Activated T-helper 17 cell treated with anti-CD3 and anti-CD28 coated beads, Interleukin-2, amount 50 U/mL, for 72 hours (primary cell): ENCODE measurements at regions not wholly inside any gene's neighbourhood (a gene's known extent, or its start where the extent isn't known, plus 50 kb on each side); places are given as distances from the start of the nearest gene placed in this dataset.

Experiments
- ATAC-seq: fragments of 150-1000 bp; cut with Tn5 transposase; replicated peaks from 2 replicates; pipeline ENCODE4 v1.10.0; 2021; ENCODE audit warnings: mild to moderate bottlenecking, moderate library complexity
- H3K27ac Mint-ChIP-seq: one replicate; pipeline ENCODE4 v1.8.0; 2022; ENCODE audit warnings: mixed read lengths
- H3K27me3 Mint-ChIP-seq: one replicate; pipeline ENCODE4 v1.8.0; 2022; ENCODE audit warnings: mixed read lengths
- H3K36me3 Mint-ChIP-seq: one replicate; pipeline ENCODE4 v1.8.0; 2022; ENCODE audit warnings: low read depth, mild to moderate bottlenecking, mixed read lengths
- H3K4me1 Mint-ChIP-seq: one replicate; pipeline ENCODE4 v1.8.0; 2022; ENCODE audit warnings: mixed read lengths
- H3K4me3 Mint-ChIP-seq: one replicate; pipeline ENCODE4 v1.8.0; 2022; ENCODE audit warnings: mild to moderate bottlenecking, mixed read lengths
- H3K9me3 Mint-ChIP-seq: one replicate; pipeline ENCODE4 v1.8.0; 2022; ENCODE audit warnings: mixed read lengths

- no peak overlapping the region for H3K4me3 Mint-ChIP-seq
- H3K27me3 Mint-ChIP-seq = no peaks in the 10 kb centered on the region
- H3K36me3 Mint-ChIP-seq = no peaks in the 10 kb centered on the region
- no peak for ATAC-seq
- no peaks in the 10 kb centered on the region for H3K4me1 Mint-ChIP-seq
- H3K27ac Mint-ChIP-seq = no peak overlapping the region
- peaks cover 14% of the 10 kb centered on the region for H3K9me3 Mint-ChIP-seq
Observed at GRCh38 chr7:85447004-85447403, 260.1 kb upstream of the SEMA3D start.

DNA sequence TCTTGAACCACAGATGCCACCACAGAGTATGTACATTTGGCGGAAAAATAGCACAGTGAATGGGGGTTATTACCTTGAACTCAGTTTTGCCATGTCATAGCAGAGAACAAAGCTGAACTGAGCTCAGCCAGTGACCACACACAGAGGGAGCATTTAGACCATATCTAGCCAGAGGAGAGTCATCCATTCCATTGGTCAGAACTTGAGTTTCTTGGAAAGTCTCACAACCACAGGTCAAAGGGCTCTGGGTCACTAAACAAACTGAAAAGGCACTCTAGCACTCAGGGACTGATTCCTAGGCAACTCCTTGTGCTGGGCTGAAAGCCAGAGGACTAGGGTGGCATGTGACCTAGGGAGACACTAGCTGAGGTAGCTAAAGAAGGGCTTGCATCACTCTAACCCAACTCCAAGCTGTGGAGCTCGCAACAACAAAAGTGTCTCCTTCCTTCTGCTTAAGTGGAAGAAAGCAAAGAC lies 239.7 kb upstream of the SEMA3D start:
- no peaks in the 10 kb centered on the region for H3K4me1 Mint-ChIP-seq
- no peak overlapping the region for H3K27ac Mint-ChIP-seq
- H3K36me3 Mint-ChIP-seq = no peaks in the 10 kb centered on the region
- H3K4me3 Mint-ChIP-seq = no peak overlapping the region
- peaks cover 9% of the 10 kb centered on the region for H3K9me3 Mint-ChIP-seq
- no peak for ATAC-seq
- H3K27me3 Mint-ChIP-seq = no peaks in the 10 kb centered on the region

- H3K9me3 Mint-ChIP-seq = peaks cover 4% of the 10 kb centered on the region
- H3K4me1 Mint-ChIP-seq = no peaks in the 10 kb centered on the region
- no peaks in the 10 kb centered on the region for H3K27me3 Mint-ChIP-seq
- H3K27ac Mint-ChIP-seq = no peak overlapping the region
- no peak overlapping the region for H3K4me3 Mint-ChIP-seq
- ATAC-seq = no peak
- no peaks in the 10 kb centered on the region for H3K36me3 Mint-ChIP-seq
Observed at GRCh38 chr7:85424298-85424697, 237.4 kb upstream of the SEMA3D start.

DNA sequence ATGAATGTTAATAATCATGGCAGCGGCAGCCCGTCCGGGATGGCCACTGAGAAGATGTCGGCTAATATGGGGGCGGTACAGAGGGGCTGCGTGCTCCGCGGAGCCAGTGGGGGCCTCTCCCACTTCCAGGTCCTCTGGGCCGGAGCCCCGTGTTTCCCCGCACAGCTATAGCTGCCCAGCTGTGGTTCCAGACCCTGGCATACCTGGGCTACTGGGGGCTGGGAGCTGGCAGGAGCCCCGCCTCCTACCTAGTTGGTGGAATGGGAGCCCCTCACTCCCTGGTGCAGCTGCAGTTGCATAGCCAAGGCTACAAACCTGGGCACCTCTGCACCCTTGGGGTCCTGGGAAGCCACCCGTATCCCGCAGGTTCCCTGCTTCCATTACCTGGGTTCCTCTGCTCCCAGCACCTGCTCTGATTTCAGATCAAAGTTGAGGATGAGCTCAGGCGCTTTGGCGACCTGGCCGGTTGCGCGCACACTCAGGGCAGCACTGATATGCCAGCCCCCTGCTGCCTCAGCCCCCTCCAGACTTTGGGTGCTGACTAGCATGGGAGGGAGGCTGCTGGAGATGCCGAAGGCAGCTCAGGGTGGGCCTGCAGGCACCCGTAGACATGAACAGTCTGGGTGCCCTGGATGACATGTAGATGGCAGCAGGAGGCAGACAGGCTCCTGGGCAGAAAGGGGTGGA lies 236.5 kb upstream of the SEMA3D start:
- Mint-ChIP-seq H3K27me3 (no peaks in the 10 kb centered on the region), H3K27ac (no peak overlapping the region), H3K4me3 (no peak overlapping the region), H3K9me3 (peaks cover 4% of the 10 kb centered on the region), H3K36me3 (no peaks in the 10 kb centered on the region), H3K4me1 (no peaks in the 10 kb centered on the region)
- no peak for ATAC-seq

DNA sequence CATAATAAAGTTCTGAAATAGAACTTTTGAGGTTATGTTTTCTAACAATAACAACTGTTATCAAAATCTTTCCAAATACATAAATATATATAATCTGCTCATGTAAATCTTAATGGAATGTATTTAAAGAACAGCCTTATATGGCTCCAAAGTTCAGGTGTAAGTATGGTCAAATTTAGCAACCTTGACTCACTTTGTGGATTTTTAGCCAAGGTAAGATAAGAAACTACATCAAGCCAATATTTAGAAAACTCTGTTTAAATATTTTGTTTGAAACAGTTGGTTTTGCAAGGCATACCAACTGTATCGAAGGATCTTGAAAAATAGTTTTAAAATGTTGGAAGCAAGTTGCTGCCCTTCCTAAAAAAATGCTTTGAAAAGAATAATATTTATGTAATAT lies 228.9 kb upstream of the SEMA3D start:
- Mint-ChIP-seq H3K9me3 (peaks cover 4% of the 10 kb centered on the region), H3K4me1 (no peaks in the 10 kb centered on the region), H3K4me3 (no peak overlapping the region), H3K27me3 (no peaks in the 10 kb centered on the region), H3K36me3 (no peaks in the 10 kb centered on the region), H3K27ac (no peak overlapping the region)
- ATAC-seq = no peak

DNA sequence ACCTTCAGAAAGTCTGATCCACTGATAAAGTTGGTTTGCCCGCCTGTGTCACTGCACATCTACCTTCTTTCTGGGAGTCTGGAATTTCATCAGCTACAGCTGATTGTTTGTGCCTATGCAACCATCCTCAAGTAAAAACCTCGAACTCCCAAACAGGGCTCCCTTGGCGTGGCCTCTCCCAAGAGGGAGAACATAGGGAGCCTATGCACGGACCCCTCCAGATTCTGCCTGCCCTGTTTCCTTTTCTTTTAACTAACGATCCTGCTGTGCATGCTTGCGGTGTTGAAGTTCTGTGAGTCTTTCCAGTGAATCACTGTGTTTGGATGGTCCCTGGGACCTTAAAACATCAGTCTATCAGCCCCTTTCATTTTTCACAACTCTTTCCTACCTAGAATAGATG lies 226.9 kb upstream of the SEMA3D start:
- H3K27ac Mint-ChIP-seq = no peak overlapping the region

DNA sequence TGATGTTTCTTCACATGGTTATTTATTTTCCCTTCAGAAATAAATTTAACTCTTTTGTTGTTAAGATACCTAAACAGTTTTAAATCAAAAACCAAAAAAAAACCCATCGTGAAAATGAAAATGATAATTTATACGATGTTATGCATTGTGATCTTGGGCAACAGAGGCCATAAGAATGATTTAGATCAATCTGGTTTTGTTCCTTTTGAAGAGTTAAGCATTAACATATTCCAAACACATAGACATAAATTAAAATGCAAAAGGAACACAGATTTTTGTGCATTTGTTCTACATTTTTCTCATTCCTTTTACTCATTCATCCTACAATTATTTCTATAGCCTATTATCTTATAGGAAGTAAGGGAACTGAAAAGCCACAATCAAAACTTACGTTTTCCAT lies 226.1 kb upstream of the SEMA3D start:
- peaks cover 4% of the 10 kb centered on the region for H3K9me3 Mint-ChIP-seq
- H3K4me1 Mint-ChIP-seq = no peaks in the 10 kb centered on the region
- H3K27me3 Mint-ChIP-seq = no peaks in the 10 kb centered on the region
- no peak overlapping the region for H3K4me3 Mint-ChIP-seq
- no peak for ATAC-seq
- H3K36me3 Mint-ChIP-seq = no peaks in the 10 kb centered on the region
- no peak overlapping the region for H3K27ac Mint-ChIP-seq

More for the DNA sequence above, 226.9 kb upstream of the SEMA3D start:
- ATAC-seq = no peak
- no peaks in the 10 kb centered on the region for H3K36me3 Mint-ChIP-seq
- H3K9me3 Mint-ChIP-seq = peaks cover 4% of the 10 kb centered on the region
- no peak overlapping the region for H3K4me3 Mint-ChIP-seq
- H3K27me3 Mint-ChIP-seq = no peaks in the 10 kb centered on the region
- H3K4me1 Mint-ChIP-seq = no peaks in the 10 kb centered on the region

DNA sequence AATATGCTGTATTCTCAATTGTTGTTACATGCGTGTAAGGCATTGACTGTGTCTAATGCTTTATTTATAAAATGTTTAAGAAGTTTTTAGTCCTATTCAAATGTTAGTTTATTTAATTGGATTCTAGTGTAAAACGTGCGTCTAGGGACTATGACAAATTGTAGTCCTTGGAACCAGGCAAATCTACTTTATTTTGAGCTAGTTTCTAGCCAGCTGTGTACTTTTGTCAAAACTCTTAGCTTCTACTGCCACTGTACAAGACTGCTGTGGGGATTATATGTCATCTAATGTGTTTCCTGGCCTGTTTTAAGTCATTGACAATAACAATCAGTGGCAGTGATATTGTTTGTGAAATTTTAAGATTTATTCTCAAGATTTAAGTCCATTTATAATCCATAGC lies 220.5 kb upstream of the SEMA3D start:
- Mint-ChIP-seq H3K4me1 (no peaks in the 10 kb centered on the region), H3K27me3 (no peaks in the 10 kb centered on the region), H3K27ac (no peak overlapping the region), H3K4me3 (no peak overlapping the region), H3K9me3 (peaks cover 5% of the 10 kb centered on the region), H3K36me3 (no peaks in the 10 kb centered on the region)
- ATAC-seq = no peak

DNA sequence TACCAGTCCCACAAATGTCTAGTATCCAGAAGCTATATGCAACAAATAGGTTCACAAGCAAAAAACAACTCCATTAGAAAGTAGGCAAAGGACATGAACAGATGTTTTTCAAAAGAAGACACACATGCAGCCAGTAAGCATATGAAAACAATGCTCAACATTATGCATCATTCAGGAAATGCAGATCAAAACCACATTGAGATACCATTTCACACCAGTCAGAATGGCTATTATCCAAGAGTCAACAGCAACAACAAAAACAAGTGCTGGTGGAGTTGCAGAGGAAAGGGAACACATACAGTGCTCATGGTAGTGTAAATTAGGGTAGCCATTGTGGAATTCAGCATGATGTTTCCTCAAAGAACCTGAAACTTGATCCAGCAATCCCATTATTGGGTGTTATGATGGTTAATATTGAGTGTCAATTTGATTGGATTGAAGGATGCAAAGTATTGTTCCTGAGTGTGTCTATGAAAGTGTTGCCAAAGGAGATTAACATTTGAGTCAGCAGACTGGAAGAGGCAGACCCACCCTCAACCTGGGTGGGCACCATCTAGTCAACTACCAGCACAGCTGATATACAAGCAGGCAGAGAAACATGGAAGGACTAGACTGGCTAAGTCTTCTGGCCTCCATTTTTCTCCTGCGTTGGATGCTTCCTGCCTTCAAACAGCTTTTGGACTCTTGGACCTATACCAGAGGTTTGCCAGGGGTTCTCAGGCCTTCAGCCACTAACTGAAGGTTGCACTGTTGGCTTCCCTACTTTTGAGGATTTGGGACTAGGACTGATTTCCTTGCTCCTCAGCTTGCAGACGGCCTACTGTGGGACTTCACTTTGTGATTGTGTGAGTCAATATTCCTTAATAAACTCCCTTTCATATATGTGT lies 218.4 kb upstream of the SEMA3D start:
- H3K36me3 Mint-ChIP-seq = no peaks in the 10 kb centered on the region
- no peaks in the 10 kb centered on the region for H3K4me1 Mint-ChIP-seq
- no peak for ATAC-seq
- H3K27me3 Mint-ChIP-seq = no peaks in the 10 kb centered on the region
- peaks cover 9% of the 10 kb centered on the region for H3K9me3 Mint-ChIP-seq
- no peak overlapping the region for H3K27ac Mint-ChIP-seq
- H3K4me3 Mint-ChIP-seq = no peak overlapping the region

GRCh38 chr7:85396676-85397075 lies 209.8 kb upstream of the SEMA3D start:
- no peaks in the 10 kb centered on the region for H3K27me3 Mint-ChIP-seq
- no peaks in the 10 kb centered on the region for H3K36me3 Mint-ChIP-seq
- no peaks in the 10 kb centered on the region for H3K4me1 Mint-ChIP-seq
- H3K9me3 Mint-ChIP-seq = peaks cover 7% of the 10 kb centered on the region
- H3K27ac Mint-ChIP-seq = no peak overlapping the region
- no peak for ATAC-seq
- H3K4me3 Mint-ChIP-seq = no peak overlapping the region

- Mint-ChIP-seq H3K4me3 (no peak overlapping the region), H3K4me1 (no peaks in the 10 kb centered on the region), H3K27ac (no peak overlapping the region), H3K36me3 (no peaks in the 10 kb centered on the region), H3K9me3 (peaks cover 8% of the 10 kb centered on the region), H3K27me3 (no peaks in the 10 kb centered on the region)
- no peak for ATAC-seq
Observed at GRCh38 chr7:85392789-85393188, 205.9 kb upstream of the SEMA3D start.

DNA sequence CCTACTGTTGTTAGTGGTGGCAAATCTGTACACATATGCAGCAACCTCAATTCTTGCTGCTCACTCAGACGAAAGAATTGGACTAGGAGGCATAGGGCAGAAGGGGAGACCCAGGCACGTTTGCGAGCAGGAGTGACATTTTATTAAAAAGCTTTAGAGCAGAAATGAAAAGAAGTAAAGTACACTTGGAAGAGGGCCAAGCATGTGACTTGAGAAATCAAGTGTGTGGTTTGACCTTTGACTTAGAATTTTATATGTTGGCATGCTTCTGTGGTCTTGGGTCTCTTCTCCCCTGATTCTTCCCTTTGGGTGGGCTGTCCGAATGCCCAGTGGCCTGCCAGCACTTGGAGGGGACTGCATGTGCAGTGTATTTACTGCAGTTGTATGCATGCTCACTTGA lies 205.5 kb upstream of the SEMA3D start:
- Mint-ChIP-seq H3K9me3 (peaks cover 8% of the 10 kb centered on the region), H3K27ac (no peak overlapping the region), H3K36me3 (no peaks in the 10 kb centered on the region), H3K4me3 (no peak overlapping the region), H3K27me3 (no peaks in the 10 kb centered on the region), H3K4me1 (no peaks in the 10 kb centered on the region)
- ATAC-seq = no peak

- Mint-ChIP-seq H3K4me1 (no peaks in the 10 kb centered on the region), H3K4me3 (no peak overlapping the region), H3K9me3 (peaks cover 4% of the 10 kb centered on the region), H3K27me3 (no peaks in the 10 kb centered on the region), H3K36me3 (no peaks in the 10 kb centered on the region), H3K27ac (no peak overlapping the region)
- no peak for ATAC-seq
Observed at GRCh38 chr7:85386460-85386859, 199.6 kb upstream of the SEMA3D start.

GRCh38 chr7:85384392-85384791 lies 197.5 kb upstream of the SEMA3D start:
- Mint-ChIP-seq H3K27ac (no peak overlapping the region), H3K27me3 (no peaks in the 10 kb centered on the region), H3K4me3 (no peak overlapping the region), H3K4me1 (no peaks in the 10 kb centered on the region), H3K9me3 (peaks cover 4% of the 10 kb centered on the region), H3K36me3 (no peaks in the 10 kb centered on the region)
- ATAC-seq = no peak

DNA sequence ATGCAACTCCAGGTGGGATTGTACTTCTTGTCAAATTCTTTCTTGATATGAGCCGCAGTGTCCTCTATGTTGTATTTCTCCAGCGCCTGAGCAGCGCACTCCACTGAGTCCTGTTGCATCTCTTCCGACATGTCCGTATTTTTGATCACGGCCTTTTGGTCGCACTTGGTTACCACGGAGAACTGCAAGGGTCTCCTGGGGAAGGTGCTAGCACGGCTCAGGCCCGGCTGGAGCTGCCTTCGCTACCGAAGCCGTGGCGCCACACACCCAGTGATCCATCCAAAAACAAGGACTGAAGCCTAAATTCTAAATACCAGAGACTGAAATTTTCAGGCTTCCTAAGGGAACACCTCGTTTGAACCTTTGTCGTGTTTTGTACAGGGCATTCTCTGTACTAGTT lies 194.4 kb upstream of the SEMA3D start:
- no peaks in the 10 kb centered on the region for H3K36me3 Mint-ChIP-seq
- no peaks in the 10 kb centered on the region for H3K4me1 Mint-ChIP-seq
- no peak overlapping the region for H3K27ac Mint-ChIP-seq
- ATAC-seq = no peak
- peaks cover 4% of the 10 kb centered on the region for H3K9me3 Mint-ChIP-seq
- no peak overlapping the region for H3K4me3 Mint-ChIP-seq
- H3K27me3 Mint-ChIP-seq = no peaks in the 10 kb centered on the region
